LNCAP (cell line): ENCODE measurements at regions not wholly inside any gene's neighbourhood (a gene's known extent, or its start where the extent isn't known, plus 50 kb on each side); places are given as distances from the start of the nearest gene placed in this dataset.

Experiments used
- CTCF ChIP-seq: fragments of 450-650 bp; IDR thresholded peaks from 2 replicates; pipeline ENCODE4 v1.5.1; 2017; ENCODE audit warnings: mild to moderate bottlenecking

GRCh38 chr9:115211413-115212124 lies 93.6 kb upstream of the TNC start:
- no peak for TF ChIP-seq CTCF

- no peak for TF ChIP-seq CTCF
These were observed 94.2 kb upstream of the TNC start for GRCh38 chr9:115212125-115212605.

GRCh38 chr9:115212832-115213231 lies 94.9 kb upstream of the TNC start:
- TF ChIP-seq CTCF, result no peak

GRCh38 chr9:115213818-115214334 lies 95.9 kb upstream of the TNC start:
- TF ChIP-seq CTCF, result no peak

DNA sequence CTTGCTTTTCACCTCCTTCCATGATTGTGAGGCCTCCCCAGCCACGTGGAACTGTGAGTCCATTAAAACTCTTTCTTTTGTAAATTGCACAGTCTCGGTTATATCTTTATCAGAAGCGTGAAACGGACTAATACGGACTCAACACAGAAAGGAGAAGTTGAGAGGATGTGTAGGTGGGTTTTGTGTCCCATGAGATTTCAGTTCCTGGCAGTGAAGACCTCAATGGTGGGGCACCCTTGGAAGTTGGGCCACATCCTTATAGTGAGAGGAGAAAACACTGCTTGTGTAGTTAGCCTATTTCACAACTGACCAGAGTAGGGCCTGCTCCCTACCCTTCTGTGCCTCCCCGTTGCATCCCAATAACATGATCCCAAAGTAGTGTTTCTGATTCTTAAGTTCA lies 98.9 kb upstream of the TNC start:
- TF ChIP-seq CTCF, result no peak

DNA sequence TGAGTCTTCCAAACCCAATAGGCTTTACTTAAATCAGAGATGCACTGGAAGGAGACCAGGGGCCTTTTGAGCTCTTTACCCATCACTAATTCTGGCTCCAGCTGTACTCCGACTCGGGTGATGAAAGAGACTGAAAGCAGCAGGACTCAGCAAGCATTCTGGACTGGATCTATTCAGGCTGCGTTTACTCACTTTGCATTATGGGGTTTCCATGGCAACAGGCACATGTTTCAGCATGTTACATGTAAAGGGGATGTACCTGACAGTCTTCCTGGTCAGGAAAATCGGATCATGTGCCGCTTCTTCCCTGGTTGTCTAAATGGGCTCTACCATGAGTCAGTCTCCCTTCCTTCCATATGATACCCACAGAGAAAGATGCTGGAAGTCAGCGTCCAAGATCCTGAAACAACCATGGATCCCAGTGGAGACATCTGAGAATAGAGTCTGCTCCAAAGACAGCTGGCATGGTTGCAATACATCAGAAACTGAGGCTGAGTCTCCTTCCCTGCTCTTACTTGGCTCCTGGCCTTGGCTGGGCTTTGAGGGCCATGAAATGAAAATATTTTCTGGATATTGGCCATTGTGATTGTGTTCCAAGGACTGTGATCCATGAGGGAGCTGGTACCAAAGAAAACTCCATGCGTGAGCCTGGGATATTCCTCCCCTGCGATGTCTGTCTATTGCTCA lies 102.5 kb upstream of the TNC start:
- no peak for TF ChIP-seq CTCF

- no peak for TF ChIP-seq CTCF
These were observed 105.5 kb upstream of the TNC start for GRCh38 chr9:115223471-115223870.
